SK-N-SH treated with all-trans-retinoic acid at 6 μM for 48 hours (cell line): ENCODE measurements at regions not wholly inside any gene's neighbourhood (a gene's known extent, or its start where the extent isn't known, plus 50 kb on each side); places are given as distances from the start of the nearest gene placed in this dataset.

Experiments
- PATZ1 ChIP-seq: fragments of 250-450 bp; sonication (Bioruptor Pico); IDR thresholded peaks from 2 replicates; pipeline ENCODE4 v1.8.0; 2020; ENCODE audit warnings: mild to moderate bottlenecking, moderate library complexity, borderline replicate concordance
- ZFP3 ChIP-seq: fragments of 250-450 bp; sonication (Bioruptor Pico); IDR thresholded peaks from 2 replicates; pipeline ENCODE4 v1.5.0; 2020; ENCODE audit warnings: mild to moderate bottlenecking, moderate library complexity

GRCh38 chr6:141364694-141365093 is 768.0 kb upstream of the GJE1 start:
- TF ChIP-seq ZFP3 (CRISPR knock-in tag) (no peak), PATZ1 (no peak)
